Astrocyte (in vitro differentiated cells and primary cell): ENCODE measurements at regions not wholly inside any gene's neighbourhood (a gene's known extent, or its start where the extent isn't known, plus 50 kb on each side); places are given as distances from the start of the nearest gene placed in this dataset.

ENCODE experiments used
- EZH2 ChIP-seq: IDR thresholded peaks from 2 replicates; pipeline ENCODE4 v1.6.1; 2012; ENCODE audit warnings: mild to moderate bottlenecking, low read length, inconsistent platforms; ENCODE audit not compliant: insufficient read depth
- TF ChIP-seq, protein P1 (sequence below): IDR thresholded peaks from 2 replicates; pipeline ENCODE4 v1.5.1; 2011; ENCODE audit warnings: low read depth, mild to moderate bottlenecking, inconsistent platforms, low read length, moderate library complexity; ENCODE audit not compliant: insufficient read depth

GRCh38 chr7:31462636-31463035 lies 51.3 kb upstream of the ITPRID1 start:
- TF ChIP-seq, protein P1, sequence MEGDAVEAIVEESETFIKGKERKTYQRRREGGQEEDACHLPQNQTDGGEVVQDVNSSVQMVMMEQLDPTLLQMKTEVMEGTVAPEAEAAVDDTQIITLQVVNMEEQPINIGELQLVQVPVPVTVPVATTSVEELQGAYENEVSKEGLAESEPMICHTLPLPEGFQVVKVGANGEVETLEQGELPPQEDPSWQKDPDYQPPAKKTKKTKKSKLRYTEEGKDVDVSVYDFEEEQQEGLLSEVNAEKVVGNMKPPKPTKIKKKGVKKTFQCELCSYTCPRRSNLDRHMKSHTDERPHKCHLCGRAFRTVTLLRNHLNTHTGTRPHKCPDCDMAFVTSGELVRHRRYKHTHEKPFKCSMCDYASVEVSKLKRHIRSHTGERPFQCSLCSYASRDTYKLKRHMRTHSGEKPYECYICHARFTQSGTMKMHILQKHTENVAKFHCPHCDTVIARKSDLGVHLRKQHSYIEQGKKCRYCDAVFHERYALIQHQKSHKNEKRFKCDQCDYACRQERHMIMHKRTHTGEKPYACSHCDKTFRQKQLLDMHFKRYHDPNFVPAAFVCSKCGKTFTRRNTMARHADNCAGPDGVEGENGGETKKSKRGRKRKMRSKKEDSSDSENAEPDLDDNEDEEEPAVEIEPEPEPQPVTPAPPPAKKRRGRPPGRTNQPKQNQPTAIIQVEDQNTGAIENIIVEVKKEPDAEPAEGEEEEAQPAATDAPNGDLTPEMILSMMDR = no peak
- no peak for TF ChIP-seq EZH2
